ENCODE measurements at regions not wholly inside any gene's neighbourhood (a gene's known extent, or its start where the extent isn't known, plus 50 kb on each side); places are given as distances from the start of the nearest gene placed in this dataset.

GRCh38 chr3:20798666-20799065, 612.7 kb upstream of the SGO1 start:
- no peak overlapping the region for H2BK12ac ChIP-seq (ENCODE audit: low read depth, low read length)
- H3K4ac ChIP-seq (replicated peaks; ENCODE audit: insufficient read length, low read depth, low read length): no peak overlapping the region
- no peak overlapping the region for H2AK5ac ChIP-seq (ENCODE audit: low read depth, low read length)
- DNase-seq (ENCODE audit: low read depth in 1 of 2, low spot score in 2 of 2): no peak
- ChIA-PET CTCF (ENCODE audit: partially characterized antibody) (no interaction called here), POLR2A (ENCODE audit: partially characterized antibody) (no interaction called here)
- H2BK20ac ChIP-seq (ENCODE audit: low read length): no peak overlapping the region
- H4K8ac ChIP-seq (ENCODE audit: extremely low read depth, insufficient read depth, low read length): no peak overlapping the region
- no peaks in the 10 kb centered on the region for H3K27me3 ChIP-seq (replicated peaks in 1 of 4; ENCODE audit: control insufficient read depth in 3 of 4, extremely low read depth in 1 of 4, insufficient read depth in 3 of 4, low read length in 3 of 4)
- no peak overlapping the region for H3K4me3 ChIP-seq (ENCODE audit: extremely low read depth in 1 of 4, insufficient read depth in 2 of 4, low read depth in 3 of 4, low read length in 4 of 4)
- no peak overlapping the region for H3K23ac ChIP-seq (ENCODE audit: insufficient read length)
- no peaks in the 10 kb centered on the region for H4K20me1 ChIP-seq (replicated peaks in 1 of 2; ENCODE audit: control insufficient read depth in 1 of 2, insufficient read depth in 2 of 2, low read length in 2 of 2)
- no peak overlapping the region for H3K27ac ChIP-seq (ENCODE audit: low read depth, low read length)
- H2BK5ac ChIP-seq (ENCODE audit: low read depth, low read length): no peak overlapping the region
- H3K23me2 ChIP-seq (ENCODE audit: low read depth, low read length): no peaks in the 10 kb centered on the region
- H4K5ac ChIP-seq (ENCODE audit: insufficient read length, low read depth, low read length): no peak overlapping the region
- no peak overlapping the region for H3K4me2 ChIP-seq (ENCODE audit: insufficient read depth in 1 of 2, low read depth in 2 of 2, low read length in 2 of 2)
- H3K9me3 ChIP-seq (ENCODE audit: insufficient read depth in 2 of 2, low read depth in 1 of 2, low read length in 1 of 2): no peaks in the 10 kb centered on the region
- H4K91ac ChIP-seq (replicated peaks; ENCODE audit: insufficient read length, low read length): no peak overlapping the region
- no peaks in the 10 kb centered on the region for H3K79me1 ChIP-seq (ENCODE audit: low read depth, low read length)
- no peak overlapping the region for H2AFZ ChIP-seq (ENCODE audit: low read length)
- no peaks in the 10 kb centered on the region for H3K79me2 ChIP-seq (ENCODE audit: control insufficient read depth in 1 of 2, insufficient read depth in 2 of 2, low read length in 2 of 2)
- 100% methylated on average over 1 of the region's 1 CpG; no CpG with 5 or more reads in 1 of the 2 experiments for WGBS, 2 experiments (ENCODE audit: extremely low coverage in 1 of 2, insufficient coverage in 1 of 2, insufficient read length in 1 of 2, insufficient replicate concordance in 2 of 2, low coverage in 1 of 2, low lambda C conversion rate in 2 of 2, missing lambda C conversion rate in 1 of 2)
- H3K14ac ChIP-seq (ENCODE audit: insufficient read length): no peak overlapping the region
- FAIRE-seq: no peak
- H3K18ac ChIP-seq (ENCODE audit: extremely low read depth, low read length): no peak overlapping the region
- no peaks in the 10 kb centered on the region for H3K36me3 ChIP-seq (ENCODE audit: control insufficient read depth in 2 of 4, insufficient read depth in 4 of 4, low read length in 3 of 4)
- H3K4me1 ChIP-seq (replicated peaks in 1 of 4; ENCODE audit: control insufficient read depth in 3 of 4, insufficient read depth in 4 of 4, low read length in 3 of 4): no peaks in the 10 kb centered on the region
- H3K9ac ChIP-seq (replicated peaks in 1 of 4; ENCODE audit: extremely low read depth in 1 of 4, low read depth in 3 of 4, low read length in 3 of 4): no peak overlapping the region
- no peak overlapping the region for H2BK120ac ChIP-seq (replicated peaks; ENCODE audit: low read depth, low read length)
- H3K56ac ChIP-seq (replicated peaks; ENCODE audit: insufficient read length, low read depth, low read length): no peak overlapping the region
- no peak overlapping the region for H2BK15ac ChIP-seq (ENCODE audit: low read length)
- no peak for TF ChIP-seq CBX5 (IDR thresholded peaks at IDR 0.05; ENCODE audit: low read depth, low read length)
- no peak for TF ChIP-seq CTBP2 (IDR thresholded peaks at IDR 0.05; ENCODE audit: borderline replicate concordance, insufficient read depth, insufficient read length, low read length)
- no peak for TF ChIP-seq JUN (IDR thresholded peaks at IDR 0.05; ENCODE audit: low read depth, low read length)
- no peak for TF ChIP-seq TCF12 (IDR thresholded peaks at IDR 0.05; ENCODE audit: low read depth, low read length)
- TF ChIP-seq RXRA (IDR thresholded peaks at IDR 0.05; ENCODE audit: insufficient read depth, low read depth, low read length): no peak
- no peak for TF ChIP-seq SIRT6 (IDR thresholded peaks at IDR 0.05; ENCODE audit: low read length)
- TF ChIP-seq BCL11A (IDR thresholded peaks at IDR 0.05; ENCODE audit: low read depth in 2 of 2, low read length in 2 of 2): no peak
- TF ChIP-seq RBBP5 (IDR thresholded peaks at IDR 0.05; ENCODE audit: borderline replicate concordance, low read depth, low read length): no peak
- TF ChIP-seq JUND (IDR thresholded peaks at IDR 0.05; ENCODE audit: low read length): no peak
- no peak for TF ChIP-seq YY1 (IDR thresholded peaks at IDR 0.05; ENCODE audit: low read depth, low read length)
- TF ChIP-seq HDAC2 (IDR thresholded peaks at IDR 0.05; ENCODE audit: borderline replicate concordance in 1 of 2, low read depth in 2 of 2, low read length in 2 of 2): no peak
- TF ChIP-seq CHD1 (IDR thresholded peaks at IDR 0.05; ENCODE audit: low read depth, low read length): no peak
- no peak for TF ChIP-seq NANOG (IDR thresholded peaks at IDR 0.05; ENCODE audit: insufficient read depth, low read depth, low read length, poor library complexity, severe bottlenecking)
- TF ChIP-seq ZNF274 (IDR thresholded peaks at IDR 0.05; ENCODE audit: borderline replicate concordance, extremely low read depth, low read length): no peak
- no peak for TF ChIP-seq TBP (IDR thresholded peaks at IDR 0.05; ENCODE audit: low read depth, low read length)
- no peak for TF ChIP-seq SP2 (IDR thresholded peaks at IDR 0.05; ENCODE audit: low read length)
